ENCODE measurements at regions not wholly inside any gene's neighbourhood (a gene's known extent, or its start where the extent isn't known, plus 50 kb on each side); places are given as distances from the start of the nearest gene placed in this dataset.

- WGBS (ENCODE audit: insufficient coverage), result no CpG with 5 or more reads among the region's 2 CpGs
- POLR2A ChIA-PET, result no interaction called here
- no peak overlapping the region for H2AFZ ChIP-seq (ENCODE audit: insufficient read depth, low read depth, low read length, poor library complexity, severe bottlenecking)
These were observed 646.6 kb upstream of the PITX2 start for GRCh38 chr4:111269439-111269838.

GRCh38 chr4:111274060-111274459 lies 651.2 kb upstream of the PITX2 start:
- DNase-seq, result no peak
- H3K4me2 ChIP-seq (replicated peaks; ENCODE audit: low read depth, low read length, poor library complexity, severe bottlenecking), result no peak overlapping the region
- ChIA-PET CTCF (no interaction called here), POLR2A (no interaction called here)
- no peak overlapping the region for H3K9ac ChIP-seq (ENCODE audit: low read length)
- TF ChIP-seq CTCF (IDR thresholded peaks at IDR 0.05) (no peak), EZH2 (IDR thresholded peaks at IDR 0.05; ENCODE audit: borderline replicate concordance, insufficient read depth, low read depth, low read length, poor library complexity, severe bottlenecking) (no peak)
- no peaks in the 10 kb centered on the region for H3K9me3 ChIP-seq (ENCODE audit: control extremely low read depth in 1 of 3, control insufficient read depth in 2 of 3, insufficient read depth in 1 of 3, low read length in 2 of 3)
- H3K79me2 ChIP-seq (ENCODE audit: control insufficient read depth, insufficient read depth, low read length), result no peaks in the 10 kb centered on the region
- H3K4me1 ChIP-seq (ENCODE audit: control insufficient read depth in 2 of 2, insufficient read depth in 2 of 2, low read length in 2 of 2), result no peaks in the 10 kb centered on the region
- no peaks in the 10 kb centered on the region for H3K27me3 Mint-ChIP-seq
- H3K4me3 Mint-ChIP-seq, result no peak overlapping the region
- H3K4me1 Mint-ChIP-seq, result no peaks in the 10 kb centered on the region
- H3K27ac Mint-ChIP-seq, result no peak overlapping the region
- no peaks in the 10 kb centered on the region for H3K36me3 ChIP-seq (replicated peaks in 1 of 2; ENCODE audit: control extremely low read depth in 1 of 2, control insufficient read depth in 1 of 2, extremely low read depth in 1 of 2, insufficient read depth in 2 of 2, low read length in 1 of 2)
- intact Hi-C loops (cut with micrococcal nuclease), result no loop called here
- WGBS (ENCODE audit: insufficient coverage), result 97% methylated on average over 3 of the region's 3 CpGs
- H2AFZ ChIP-seq (ENCODE audit: insufficient read depth, low read depth, low read length, poor library complexity, severe bottlenecking), result no peak overlapping the region
- H4K20me1 ChIP-seq (ENCODE audit: control insufficient read depth, insufficient read depth, low read length, poor library complexity, severe bottlenecking), result no peaks in the 10 kb centered on the region
- H3K4me3 ChIP-seq (ENCODE audit: control extremely low read depth in 1 of 5, extremely low read depth in 1 of 5, insufficient read depth in 1 of 5, low read depth in 2 of 5, low read length in 4 of 5), result no peak overlapping the region
- ATAC-seq (ENCODE audit: low read depth), result no peak
- H3K9me3 Mint-ChIP-seq (ENCODE audit: insufficient read depth), result no peaks in the 10 kb centered on the region
- no peaks in the 10 kb centered on the region for H3K27me3 ChIP-seq (replicated peaks in 1 of 4; ENCODE audit: control extremely low read depth in 1 of 4, control insufficient read depth in 3 of 4, insufficient read depth in 4 of 4, low read length in 3 of 4)
- no peak overlapping the region for H3K27ac ChIP-seq (ENCODE audit: low read length in 2 of 2)

More at GRCh38 chr4:111269439-111269838, 646.6 kb upstream of the PITX2 start:
- Histone ChIP-seq H3K36me3 (replicated peaks in 1 of 2; ENCODE audit: control extremely low read depth in 1 of 2, control insufficient read depth in 1 of 2, extremely low read depth in 1 of 2, insufficient read depth in 2 of 2, low read length in 1 of 2) (no peaks in the 10 kb centered on the region), H4K20me1 (ENCODE audit: control insufficient read depth, insufficient read depth, low read length, poor library complexity, severe bottlenecking) (no peaks in the 10 kb centered on the region), H3K4me3 (ENCODE audit: control extremely low read depth in 1 of 5, extremely low read depth in 1 of 5, insufficient read depth in 1 of 5, low read depth in 2 of 5, low read length in 4 of 5) (no peak overlapping the region), H3K9me3 (ENCODE audit: control extremely low read depth in 1 of 3, control insufficient read depth in 2 of 3, insufficient read depth in 1 of 3, low read length in 2 of 3) (no peaks in the 10 kb centered on the region), H3K4me1 (ENCODE audit: control insufficient read depth in 2 of 2, insufficient read depth in 2 of 2, low read length in 2 of 2) (no peaks in the 10 kb centered on the region), H3K9ac (ENCODE audit: low read length) (no peak overlapping the region), H3K27ac (ENCODE audit: low read length in 2 of 2) (no peak overlapping the region), H3K27me3 (replicated peaks in 1 of 4; ENCODE audit: control extremely low read depth in 1 of 4, control insufficient read depth in 3 of 4, insufficient read depth in 4 of 4, low read length in 3 of 4) (no peaks in the 10 kb centered on the region), H3K4me2 (replicated peaks; ENCODE audit: low read depth, low read length, poor library complexity, severe bottlenecking) (no peak overlapping the region), H3K79me2 (ENCODE audit: control insufficient read depth, insufficient read depth, low read length) (no peaks in the 10 kb centered on the region)
- Mint-ChIP-seq H3K27ac (no peak overlapping the region), H3K9me3 (ENCODE audit: insufficient read depth) (no peaks in the 10 kb centered on the region), H3K4me3 (no peak overlapping the region), H3K4me1 (no peaks in the 10 kb centered on the region), H3K27me3 (no peaks in the 10 kb centered on the region)
- CTCF ChIA-PET, result no interaction called here
- intact Hi-C loops (cut with micrococcal nuclease), result no loop called here
- DNase-seq (no peak), ATAC-seq (ENCODE audit: low read depth) (no peak)
- TF ChIP-seq EZH2 (IDR thresholded peaks at IDR 0.05; ENCODE audit: borderline replicate concordance, insufficient read depth, low read depth, low read length, poor library complexity, severe bottlenecking) (no peak), CTCF (IDR thresholded peaks at IDR 0.05) (no peak)

Data from B cell (primary cell).